M059J (cell line): ENCODE measurements at regions not wholly inside any gene's neighbourhood (a gene's known extent, or its start where the extent isn't known, plus 50 kb on each side); places are given as distances from the start of the nearest gene placed in this dataset.
"Not testable (repeated sequence)": the region's sequence is repeated elsewhere in the genome, so short reads cannot be mapped to it uniquely, and the experiment has no call there.

Experiments used
- DNase-seq: peaks from one replicate; pipeline ENCODE4 v3.0.0-alpha.2; 2012; ENCODE audit warnings: low read depth

DNA sequence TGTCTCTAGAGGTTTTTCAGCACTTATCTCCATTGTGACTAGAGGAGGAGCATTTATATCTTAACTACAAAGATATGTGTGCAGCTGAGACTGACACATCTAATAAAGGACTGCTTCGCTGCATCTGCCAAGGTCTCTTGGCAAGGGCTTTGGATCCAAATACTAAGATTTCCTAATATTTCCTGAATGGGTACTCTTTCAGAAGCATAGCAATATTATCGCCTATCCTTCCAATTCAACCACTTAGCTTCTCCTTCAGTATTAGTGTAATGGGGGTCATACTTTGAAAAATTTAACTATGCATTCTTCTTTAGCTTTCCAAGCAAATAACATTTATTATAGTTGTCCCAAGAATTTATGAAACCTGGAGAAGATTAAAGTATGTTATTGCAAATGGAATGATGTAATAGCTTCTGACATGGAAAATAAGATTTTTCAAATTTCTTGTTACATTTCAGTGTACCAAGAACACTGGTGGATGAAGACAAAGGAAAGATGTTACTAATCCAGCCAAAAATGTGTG lies 243.0 kb upstream of the PDE3A start:
- DNase-seq, result no peak

- no peak for DNase-seq
These were observed 241.7 kb upstream of the PDE3A start for GRCh38 chr12:20126601-20127000.

- no peak for DNase-seq
These were observed 240.9 kb upstream of the PDE3A start for GRCh38 chr12:20127413-20127812.

DNA sequence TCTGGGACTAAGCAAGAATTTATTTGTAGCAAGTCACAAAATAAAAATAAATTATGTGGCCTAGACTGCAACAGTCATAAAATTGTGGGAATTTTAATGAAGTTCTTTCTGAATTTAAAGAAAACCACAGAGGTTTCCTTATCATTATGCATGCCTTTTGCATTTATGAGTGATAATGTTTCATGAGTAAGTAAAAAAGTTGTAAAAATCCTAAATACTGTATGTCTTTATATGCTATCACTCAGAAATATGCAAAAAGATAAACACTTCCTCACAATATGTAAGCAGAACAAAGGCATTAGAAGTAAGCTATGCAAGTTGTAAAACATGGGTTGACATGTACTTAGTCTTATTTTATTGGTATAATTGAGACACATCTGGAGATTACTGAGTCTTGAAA lies 239.4 kb upstream of the PDE3A start:
- DNase-seq, result no peak

DNA sequence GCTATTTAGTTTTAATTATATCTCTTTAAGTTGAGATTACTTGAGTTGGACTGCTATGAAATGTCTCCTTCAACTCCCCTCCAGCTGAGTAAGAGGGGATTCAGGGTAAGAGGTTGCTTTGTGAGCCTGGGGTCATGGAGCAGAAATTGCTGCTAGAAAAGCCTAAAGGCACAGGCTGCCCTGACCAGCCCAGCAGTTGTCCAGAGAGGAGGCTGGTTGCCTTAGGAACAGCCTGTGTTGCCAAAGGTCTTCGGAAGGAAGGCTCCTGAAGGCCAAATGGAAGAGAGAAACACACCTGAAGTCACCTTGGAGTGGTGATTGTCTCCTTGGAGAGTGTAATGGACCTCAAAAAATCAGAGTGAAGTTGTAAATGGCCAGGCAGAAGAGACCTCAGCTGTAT lies 235.5 kb upstream of the PDE3A start:
- no peak for DNase-seq

DNA sequence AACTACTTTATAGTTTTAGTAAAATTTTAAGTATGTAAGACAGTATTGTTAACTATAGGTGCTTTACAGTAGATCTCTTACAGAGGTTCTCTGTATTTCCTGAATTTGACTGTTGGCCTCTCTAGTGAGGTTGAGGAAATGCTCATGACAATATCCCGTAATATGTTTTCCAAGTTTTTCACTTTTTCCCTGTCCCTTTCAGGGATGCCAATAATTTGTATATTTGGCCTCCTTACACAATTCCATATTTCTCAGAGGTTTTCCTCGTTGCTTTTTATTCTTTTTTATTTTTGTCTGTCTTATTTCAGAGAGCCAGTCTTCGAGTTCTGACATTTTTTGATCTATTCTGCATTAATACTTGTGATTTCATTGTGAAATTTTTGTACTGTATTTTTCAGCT lies 233.7 kb upstream of the PDE3A start:
- DNase-seq, result no peak

DNA sequence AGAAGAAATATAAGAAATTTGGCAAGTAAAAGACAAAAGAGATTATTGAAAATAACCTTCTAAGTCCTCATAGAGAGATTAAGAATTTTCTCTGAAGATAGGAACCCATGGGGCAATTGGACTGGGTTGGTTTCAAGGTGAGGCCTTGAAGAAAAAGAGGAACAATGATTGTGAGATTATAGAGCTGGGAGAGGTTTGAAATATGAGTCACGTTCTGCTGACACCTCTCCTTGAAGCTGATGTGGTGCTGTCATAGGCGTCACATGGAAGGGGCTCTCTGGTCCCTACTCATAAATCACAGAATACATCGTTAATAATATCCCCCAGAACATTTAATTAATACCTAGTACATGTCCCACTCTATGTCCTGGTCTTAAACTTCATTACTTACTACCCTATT lies 227.6 kb upstream of the PDE3A start:
- peak; percentile 14 for DNase-seq

DNA sequence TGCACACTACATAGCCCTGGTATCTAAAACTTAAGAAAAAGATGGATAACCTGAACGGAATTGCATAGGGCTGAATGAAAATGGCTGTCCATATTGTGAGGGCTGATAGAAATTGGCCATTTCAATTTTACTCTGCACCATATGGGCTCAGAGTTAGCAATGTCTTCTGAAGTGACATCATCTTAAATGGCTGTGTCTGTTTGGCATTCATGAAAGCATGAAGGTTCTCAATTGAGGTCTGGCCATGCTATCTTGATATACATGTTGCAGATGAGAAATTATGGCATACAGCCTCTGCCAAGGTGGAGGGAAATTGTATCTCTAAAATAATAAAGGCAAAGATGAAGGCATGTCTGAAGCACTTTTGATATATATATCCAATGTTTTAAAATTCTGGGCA lies 226.0 kb upstream of the PDE3A start:
- DNase-seq, result no peak

DNA sequence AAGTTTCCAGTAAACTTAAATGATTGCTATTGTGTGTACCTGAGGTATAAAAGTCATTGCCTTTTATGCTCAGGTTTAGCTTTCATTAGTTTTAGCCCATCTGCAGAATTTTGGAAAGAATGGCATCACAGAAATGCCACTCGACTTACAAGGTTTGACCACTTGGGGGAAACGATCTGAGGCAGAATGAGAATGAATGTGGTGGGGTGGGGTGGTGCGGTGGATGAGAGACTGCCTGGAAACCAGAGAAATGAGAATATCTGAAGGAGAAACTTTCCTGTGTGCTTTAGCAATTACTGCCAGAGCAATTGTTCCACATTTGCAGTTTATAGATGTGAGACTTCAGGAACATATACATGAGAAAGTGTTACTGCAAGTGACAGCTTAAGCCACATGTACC lies 225.4 kb upstream of the PDE3A start:
- DNase-seq, result peak; percentile 14

- DNase-seq, result no peak
These were observed 224.0 kb upstream of the PDE3A start for GRCh38 chr12:20144341-20144740.

GRCh38 chr12:20148241-20148640 lies 220.1 kb upstream of the PDE3A start:
- DNase-seq, result no peak

DNA sequence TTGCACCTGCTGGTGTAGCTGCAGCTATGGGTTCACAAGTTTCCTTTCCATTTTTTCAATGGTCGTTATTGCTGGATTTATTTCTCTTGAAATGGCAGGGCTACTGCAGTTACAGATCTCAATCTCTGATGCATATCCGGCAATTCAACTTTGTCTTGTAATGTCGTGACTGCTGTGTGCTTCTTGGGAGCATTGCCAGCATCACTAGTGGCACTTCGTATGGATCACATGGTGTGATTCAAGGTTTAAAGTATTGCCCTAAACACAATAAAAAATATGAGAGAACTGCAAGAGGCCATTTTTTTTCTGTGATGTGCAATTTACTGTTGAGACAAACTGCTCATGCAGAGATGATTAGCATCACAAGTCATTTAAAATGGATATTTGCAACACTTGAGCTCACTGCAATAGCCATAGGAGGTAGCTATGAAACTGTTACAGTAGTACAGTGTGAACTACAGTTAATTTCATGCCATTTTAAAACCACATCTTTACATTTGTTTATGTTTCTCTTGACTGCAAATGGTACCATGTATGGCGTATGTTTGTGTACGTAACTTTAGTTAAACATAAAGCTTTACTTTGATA lies 217.4 kb upstream of the PDE3A start:
- peak; percentile 80 for DNase-seq

DNA sequence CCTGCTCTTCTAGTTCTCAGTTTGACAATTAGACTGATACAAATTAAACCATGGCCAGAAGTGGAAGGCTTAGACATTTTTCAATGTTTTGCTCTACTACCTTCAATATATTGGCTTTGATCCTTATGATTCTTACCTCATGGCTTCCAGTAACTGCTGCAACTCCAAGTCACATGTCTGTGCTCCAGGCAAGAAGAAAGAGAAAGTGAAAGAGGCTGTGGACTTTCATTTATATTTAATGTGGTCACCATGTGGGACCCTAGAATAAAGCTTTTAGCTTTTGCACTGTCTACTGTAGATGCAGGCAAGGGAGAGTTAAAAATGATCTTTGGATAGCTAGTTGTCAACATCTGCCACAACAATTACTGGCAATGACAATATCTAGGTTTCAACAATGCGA lies 214.3 kb upstream of the PDE3A start:
- peak; percentile 51 for DNase-seq

GRCh38 chr12:20155374-20155773 lies 213.0 kb upstream of the PDE3A start:
- no peak for DNase-seq

DNA sequence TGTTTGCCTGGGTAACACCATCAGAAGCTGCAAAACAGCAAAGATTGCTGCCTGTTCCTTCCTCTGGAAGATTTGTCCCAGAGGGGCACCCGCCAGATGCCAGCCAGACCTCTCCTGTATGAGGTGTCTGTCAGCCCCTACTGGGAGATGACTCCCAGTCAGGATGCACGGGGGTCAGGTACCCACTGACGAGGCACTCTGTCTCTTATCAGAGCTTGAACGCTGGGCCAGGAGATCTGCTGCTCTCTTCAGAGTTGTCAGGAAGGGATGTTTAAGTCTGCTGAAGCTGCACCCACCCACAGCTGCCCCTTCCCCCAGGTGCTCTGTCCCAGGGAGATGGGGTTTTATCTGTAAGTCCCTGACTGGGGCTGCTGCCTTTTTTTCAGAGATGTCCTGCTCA lies 207.4 kb upstream of the PDE3A start:
- DNase-seq, result not testable (repeated sequence)

DNA sequence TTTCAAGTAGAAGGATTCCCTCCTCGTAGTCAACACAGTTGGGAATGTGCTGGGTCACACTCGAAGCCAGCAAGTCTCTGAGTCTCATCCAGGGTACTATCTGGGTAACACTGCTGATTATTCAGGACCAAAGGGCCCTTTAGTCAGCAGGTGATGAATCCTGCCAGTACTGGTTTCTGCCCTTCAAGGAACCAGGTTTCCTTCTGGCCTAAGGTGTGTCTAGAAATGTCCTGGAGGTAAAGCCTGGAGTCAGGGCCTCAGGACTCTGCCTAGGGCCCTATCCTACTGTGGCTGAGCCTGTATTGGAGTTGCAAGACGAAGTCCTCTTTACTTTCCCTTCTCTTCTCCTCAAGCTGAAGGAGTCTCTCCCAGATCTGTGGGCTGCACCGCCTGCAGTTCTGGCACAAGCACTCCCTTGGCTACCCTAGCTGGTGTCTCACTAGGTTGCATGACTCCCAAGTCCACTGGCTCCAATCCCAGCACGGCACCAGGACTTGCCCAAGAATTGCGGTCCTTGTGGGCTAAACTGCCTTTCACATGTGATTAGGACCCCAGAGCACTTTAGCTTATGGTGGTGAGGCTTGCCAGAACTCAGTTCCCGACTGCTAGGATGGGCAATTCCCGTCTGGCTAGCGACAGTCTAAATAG lies 193.7 kb upstream of the PDE3A start:
- DNase-seq, result peak; percentile 9

DNA sequence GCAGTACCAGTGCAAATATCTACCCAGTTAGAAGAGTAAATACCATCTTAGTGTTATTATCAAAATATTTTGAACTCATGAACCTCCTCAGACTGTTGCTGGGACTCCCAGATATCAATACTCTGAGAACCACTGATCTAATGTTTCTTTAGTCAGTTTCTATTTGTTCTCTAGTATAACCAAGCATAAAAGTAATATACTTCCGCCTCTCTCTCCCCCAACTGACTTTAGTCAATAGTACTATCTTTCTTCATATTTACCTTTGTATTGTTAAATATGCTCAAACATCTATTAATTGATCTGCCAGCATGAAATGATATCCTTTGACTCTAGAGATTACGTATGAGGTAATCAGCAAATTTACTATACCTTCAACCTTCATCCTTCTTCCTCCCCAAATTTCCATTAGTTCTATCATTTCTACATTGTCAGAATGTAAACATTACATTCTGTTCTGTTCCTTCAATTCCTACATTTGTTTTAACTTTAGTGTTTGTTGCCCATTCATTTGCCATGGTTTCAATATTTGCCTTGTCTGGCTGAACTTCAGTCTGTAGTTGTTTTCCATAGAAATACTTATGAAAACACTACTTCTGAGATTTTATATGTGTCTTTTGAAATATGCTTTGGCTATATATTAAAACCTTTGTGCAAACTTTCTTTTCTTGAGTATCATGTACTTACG lies 192.5 kb upstream of the PDE3A start:
- no peak for DNase-seq

DNA sequence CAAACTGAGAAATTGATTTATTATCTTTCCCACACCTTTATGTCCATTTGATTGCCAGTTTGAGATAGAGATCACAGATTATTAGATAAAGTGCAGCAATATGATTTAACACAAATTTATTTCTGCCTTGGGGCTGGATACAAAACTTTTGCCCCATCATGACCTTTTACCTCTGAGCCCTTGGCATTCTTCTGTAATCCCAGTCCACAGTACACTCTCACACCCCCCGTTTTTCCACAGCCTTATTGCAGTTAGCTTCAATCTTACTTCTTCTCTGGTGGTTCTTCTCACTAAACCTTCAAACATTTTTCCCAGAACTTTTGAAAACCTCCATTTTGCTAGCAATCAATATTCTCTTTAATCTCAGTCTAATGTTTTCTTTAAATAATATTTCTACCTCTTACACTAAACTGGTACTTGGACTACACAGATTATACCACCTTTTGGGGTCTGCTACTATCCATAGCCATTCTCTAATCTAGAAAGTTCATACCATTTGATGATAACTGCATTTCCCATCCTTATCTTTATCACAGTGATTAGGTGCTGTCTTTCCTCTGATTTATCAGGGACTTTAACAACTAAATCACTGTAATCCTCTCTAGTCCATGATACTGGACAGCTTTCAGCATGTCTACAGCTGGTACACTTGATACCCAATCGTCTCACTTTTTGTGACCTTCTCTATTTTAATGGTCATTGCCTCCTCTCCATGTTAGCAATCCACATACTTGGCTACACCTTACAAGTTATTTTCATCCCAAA lies 186.7 kb upstream of the PDE3A start:
- no peak for DNase-seq

DNA sequence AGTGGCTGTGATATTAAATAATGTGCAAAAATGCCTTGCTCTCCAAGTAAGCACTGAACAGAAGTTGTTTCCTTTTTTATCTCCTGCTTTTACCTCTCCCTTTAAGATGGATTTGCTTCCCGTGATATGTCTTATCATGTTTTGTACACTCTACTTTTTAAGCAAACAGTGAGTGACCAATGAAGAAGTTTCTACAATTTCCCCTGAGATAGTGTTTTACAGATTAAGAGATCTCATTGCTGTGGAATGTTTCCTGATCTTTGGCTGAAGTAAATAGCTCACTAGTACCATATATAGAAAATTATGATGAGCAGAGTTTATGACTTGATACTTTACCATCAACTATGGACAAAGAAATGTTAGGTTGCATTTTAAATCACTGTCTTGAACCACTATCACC lies 184.8 kb upstream of the PDE3A start:
- DNase-seq, result no peak

DNA sequence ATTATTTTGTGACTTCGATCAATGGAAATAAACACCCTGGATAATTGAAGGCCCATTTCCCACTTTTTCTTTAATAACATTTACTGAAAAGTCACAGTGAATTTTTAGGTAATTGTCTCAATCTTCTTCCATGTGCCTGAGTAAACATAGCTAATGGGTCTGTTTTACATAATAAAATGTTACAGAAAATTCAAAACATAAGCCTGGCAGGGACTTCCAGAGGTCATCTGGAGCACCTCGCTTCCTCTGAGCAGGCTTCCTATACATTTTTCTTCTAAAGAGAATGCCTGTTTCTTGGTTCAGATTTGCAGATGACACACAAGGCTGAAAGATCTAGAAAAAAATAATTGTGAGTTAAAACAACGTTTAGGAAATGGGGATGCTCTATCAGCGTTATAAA lies 183.8 kb upstream of the PDE3A start:
- no peak for DNase-seq

DNA sequence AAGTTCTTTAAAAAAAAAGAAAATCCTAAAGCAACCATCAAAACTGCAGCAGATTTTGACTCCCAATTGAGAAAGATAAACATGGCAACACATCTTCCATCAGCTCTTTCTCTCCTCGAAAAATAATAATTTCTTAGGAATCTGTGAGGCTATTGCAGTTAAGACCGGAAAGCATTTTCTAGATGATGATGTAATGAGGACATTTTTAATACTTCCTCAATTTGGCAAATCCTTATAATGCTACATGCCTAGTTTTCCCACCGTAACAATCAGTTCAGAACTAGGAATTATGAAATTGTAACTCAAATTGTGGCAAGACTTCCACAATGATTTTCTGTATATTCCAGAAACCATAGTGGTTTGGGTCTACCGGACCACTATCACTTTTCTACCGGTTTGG lies 180.9 kb upstream of the PDE3A start:
- DNase-seq, result no peak

GRCh38 chr12:20188930-20189653 lies 179.2 kb upstream of the PDE3A start:
- DNase-seq, result peak; percentile 56
